Sigmoid colon (tissue), 3 donors: ENCODE measurements at regions not wholly inside any gene's neighbourhood (a gene's known extent, or its start where the extent isn't known, plus 50 kb on each side); places are given as distances from the start of the nearest gene placed in this dataset.

ENCODE experiments used
- CTCF ChIP-seq, 4 experiments: fragments of 450-650 bp in 3 of 4; fragments of 200-600 bp in 1 of 4; IDR thresholded peaks; one replicate each; pipeline ENCODE4 v1.5.1; 2016 to 2019; ENCODE audit warnings: antibody characterized with exemption in 4 of 4, mild to moderate bottlenecking in 3 of 4, moderate library complexity in 2 of 4
- POLR2A ChIP-seq, 2 donors: fragments of 450-650 bp; IDR thresholded peaks; one replicate each; pipeline ENCODE4 v1.6.1; 2016; ENCODE audit warnings: antibody characterized with exemption in 2 of 2, mild to moderate bottlenecking in 2 of 2, moderate library complexity in 2 of 2

DNA sequence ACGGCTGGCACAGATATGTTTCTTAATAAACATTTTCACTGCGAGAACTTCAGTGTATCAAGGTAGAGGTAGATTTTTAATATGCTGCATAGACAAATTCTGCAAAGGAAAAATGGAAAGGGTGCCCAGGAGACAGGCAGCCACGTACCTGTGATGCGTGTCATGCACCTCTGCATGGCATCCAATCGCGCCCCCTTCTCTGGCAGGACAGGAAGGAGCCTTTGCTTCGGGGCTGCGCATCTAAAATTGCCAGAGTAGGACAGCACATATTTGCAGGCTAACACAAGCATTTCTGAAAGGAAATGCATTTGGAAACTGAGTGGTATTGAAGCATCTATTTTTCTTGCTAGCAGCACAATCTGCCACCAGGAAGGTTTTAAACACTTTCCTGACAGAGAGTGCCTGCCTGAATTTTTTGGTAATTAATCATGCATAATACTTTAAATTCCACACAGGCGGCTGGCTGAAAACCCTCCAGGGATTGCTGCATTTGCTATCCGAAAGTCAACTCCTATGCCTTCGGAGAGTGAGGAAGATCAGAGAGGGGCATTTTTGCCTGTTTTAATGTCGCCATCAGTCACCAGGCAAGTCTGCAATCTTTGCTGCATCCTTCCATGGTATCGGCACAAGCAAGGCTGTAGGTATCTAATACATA lies 165.1 kb upstream of the ATP10A start:
- TF ChIP-seq CTCF (IDR thresholded peaks at IDR 0.05), result no peak
- no peak for TF ChIP-seq POLR2A (IDR thresholded peaks at IDR 0.05)
